Effector memory CD4-positive, alpha-beta T cell (primary cell): ENCODE measurements at regions not wholly inside any gene's neighbourhood (a gene's known extent, or its start where the extent isn't known, plus 50 kb on each side); places are given as distances from the start of the nearest gene placed in this dataset.

ENCODE experiments used
- DNase-seq, 3 donors: peaks; one replicate each; pipeline ENCODE4 v3.0.0-alpha.2; 2020
- H3K27ac ChIP-seq: 2 replicates; pipeline ENCODE4 v1.7.0; 2013; ENCODE audit warnings: mild to moderate bottlenecking, low read length, moderate library complexity; ENCODE audit not compliant: insufficient read depth, poor library complexity, severe bottlenecking
- H3K27me3 ChIP-seq: replicated peaks from 2 replicates; pipeline ENCODE4 v1.7.0; 2013; ENCODE audit warnings: mild to moderate bottlenecking, low read length; ENCODE audit not compliant: insufficient read depth, control insufficient read depth, poor library complexity, severe bottlenecking
- H3K36me3 ChIP-seq: 2 replicates; pipeline ENCODE4 v1.7.0; 2013; ENCODE audit warnings: mild to moderate bottlenecking, low read length, moderate library complexity; ENCODE audit not compliant: control insufficient read depth, insufficient read depth
- H3K4me1 ChIP-seq: 2 replicates; pipeline ENCODE4 v1.7.0; 2013; ENCODE audit warnings: low read length, mild to moderate bottlenecking; ENCODE audit not compliant: control insufficient read depth, insufficient read depth, poor library complexity, severe bottlenecking
- H3K4me3 ChIP-seq: 2 replicates; pipeline ENCODE4 v1.7.0; 2013; ENCODE audit warnings: low read length, low read depth, mild to moderate bottlenecking; ENCODE audit not compliant: insufficient read depth, poor library complexity, severe bottlenecking
- H3K9me3 ChIP-seq: 2 replicates; pipeline ENCODE4 v1.7.0; 2013; ENCODE audit warnings: mild to moderate bottlenecking, low read length, moderate library complexity; ENCODE audit not compliant: control insufficient read depth

GRCh38 chr18:60319129-60319528, 53.4 kb downstream of the MC4R start:
- no peak overlapping the region for H3K4me3 ChIP-seq

GRCh38 chr18:60311676-60312360, 60.8 kb downstream of the MC4R start:
- DNase-seq: no peak
- no peak overlapping the region for H3K27ac ChIP-seq
- no peaks in the 10 kb centered on the region for H3K4me1 ChIP-seq
- H3K27me3 ChIP-seq: no peaks in the 10 kb centered on the region
- H3K36me3 ChIP-seq: no peaks in the 10 kb centered on the region
- H3K9me3 ChIP-seq: no peaks in the 10 kb centered on the region
- H3K4me3 ChIP-seq: no peak overlapping the region

More at GRCh38 chr18:60319129-60319528, 53.4 kb downstream of the MC4R start:
- Histone ChIP-seq H3K4me1 (no peaks in the 10 kb centered on the region), H3K36me3 (no peaks in the 10 kb centered on the region), H3K27me3 (no peaks in the 10 kb centered on the region), H3K27ac (no peak overlapping the region), H3K9me3 (no peaks in the 10 kb centered on the region)
- no peak for DNase-seq

- Histone ChIP-seq H3K4me3 (no peak overlapping the region), H3K9me3 (no peaks in the 10 kb centered on the region), H3K36me3 (no peaks in the 10 kb centered on the region), H3K27ac (no peak overlapping the region), H3K27me3 (no peaks in the 10 kb centered on the region), H3K4me1 (no peaks in the 10 kb centered on the region)
- DNase-seq: no peak
These were observed 76.9 kb downstream of the MC4R start for GRCh38 chr18:60295674-60296073.

GRCh38 chr18:60292186-60292585, 80.4 kb downstream of the MC4R start:
- H3K27ac ChIP-seq: no peak overlapping the region
- H3K36me3 ChIP-seq: no peaks in the 10 kb centered on the region
- no peak overlapping the region for H3K4me3 ChIP-seq
- no peaks in the 10 kb centered on the region for H3K27me3 ChIP-seq
- no peaks in the 10 kb centered on the region for H3K9me3 ChIP-seq
- no peak for DNase-seq
- H3K4me1 ChIP-seq: no peaks in the 10 kb centered on the region

- no peaks in the 10 kb centered on the region for H3K9me3 ChIP-seq
- no peak overlapping the region for H3K27ac ChIP-seq
- no peaks in the 10 kb centered on the region for H3K4me1 ChIP-seq
- no peaks in the 10 kb centered on the region for H3K27me3 ChIP-seq
- no peaks in the 10 kb centered on the region for H3K36me3 ChIP-seq
- DNase-seq: no peak
- H3K4me3 ChIP-seq: no peak overlapping the region
These were observed 93.2 kb downstream of the MC4R start for GRCh38 chr18:60279391-60279790.

- Histone ChIP-seq H3K4me1 (no peaks in the 10 kb centered on the region), H3K27me3 (no peaks in the 10 kb centered on the region), H3K4me3 (no peak overlapping the region), H3K36me3 (no peaks in the 10 kb centered on the region), H3K27ac (no peak overlapping the region), H3K9me3 (no peaks in the 10 kb centered on the region)
- no peak for DNase-seq
These were observed 94.6 kb downstream of the MC4R start for GRCh38 chr18:60277855-60278480.

GRCh38 chr18:60267391-60268058, 105.0 kb downstream of the MC4R start:
- no peak for DNase-seq
- no peak overlapping the region for H3K4me3 ChIP-seq

GRCh38 chr18:60266558-60266957, 106.0 kb downstream of the MC4R start:
- Histone ChIP-seq H3K4me3 (no peak overlapping the region), H3K27ac (no peak overlapping the region), H3K9me3 (no peaks in the 10 kb centered on the region), H3K36me3 (no peaks in the 10 kb centered on the region), H3K27me3 (no peaks in the 10 kb centered on the region), H3K4me1 (no peaks in the 10 kb centered on the region)
- DNase-seq: no peak

More at GRCh38 chr18:60267391-60268058, 105.0 kb downstream of the MC4R start:
- H3K4me1 ChIP-seq: no peaks in the 10 kb centered on the region
- no peaks in the 10 kb centered on the region for H3K36me3 ChIP-seq
- H3K27me3 ChIP-seq: no peaks in the 10 kb centered on the region
- H3K9me3 ChIP-seq: no peaks in the 10 kb centered on the region
- no peak overlapping the region for H3K27ac ChIP-seq

- no peaks in the 10 kb centered on the region for H3K27me3 ChIP-seq
- no peaks in the 10 kb centered on the region for H3K36me3 ChIP-seq
- DNase-seq: no peak
These were observed 113.4 kb downstream of the MC4R start for GRCh38 chr18:60259052-60259681.

GRCh38 chr18:60249388-60249787, 123.2 kb downstream of the MC4R start:
- no peaks in the 10 kb centered on the region for H3K9me3 ChIP-seq
- no peaks in the 10 kb centered on the region for H3K36me3 ChIP-seq
- H3K27me3 ChIP-seq: no peaks in the 10 kb centered on the region
- DNase-seq: no peak
- no peak overlapping the region for H3K27ac ChIP-seq
- H3K4me3 ChIP-seq: no peak overlapping the region
- no peaks in the 10 kb centered on the region for H3K4me1 ChIP-seq

More at GRCh38 chr18:60259052-60259681, 113.4 kb downstream of the MC4R start:
- Histone ChIP-seq H3K4me1 (no peaks in the 10 kb centered on the region), H3K9me3 (no peaks in the 10 kb centered on the region), H3K27ac (no peak overlapping the region), H3K4me3 (no peak overlapping the region)
